Stimulated activated CD8-positive, alpha-beta memory T cell treated with anti-CD3 and anti-CD28 coated beads, Interleukin-4, amount 100 ng/mL, for 24 hours (primary cell): ENCODE measurements at regions not wholly inside any gene's neighbourhood (a gene's known extent, or its start where the extent isn't known, plus 50 kb on each side); places are given as distances from the start of the nearest gene placed in this dataset.

Experiments
- DNase-seq: peaks from one replicate; pipeline ENCODE4 v3.0.0-alpha.2; 2020; ENCODE audit warnings: low read depth

- DNase-seq: no peak
These were observed 435.5 kb downstream of the DHX35 start for GRCh38 chr20:39397646-39398045.

- no peak for DNase-seq
These were observed 433.5 kb downstream of the DHX35 start for GRCh38 chr20:39395478-39396291.

- DNase-seq: no peak
These were observed 432.3 kb downstream of the DHX35 start for GRCh38 chr20:39394461-39394860.

- no peak for DNase-seq
These were observed 428.0 kb downstream of the DHX35 start for GRCh38 chr20:39390186-39390585.

GRCh38 chr20:39381595-39381994, 419.5 kb downstream of the DHX35 start:
- DNase-seq: no peak

GRCh38 chr20:39378776-39379175, 416.6 kb downstream of the DHX35 start:
- DNase-seq: no peak

GRCh38 chr20:39376788-39377187, 414.6 kb downstream of the DHX35 start:
- no peak for DNase-seq

- DNase-seq: no peak
These were observed 402.2 kb downstream of the DHX35 start for GRCh38 chr20:39364320-39364719.

GRCh38 chr20:39359981-39360620, 398.0 kb downstream of the DHX35 start:
- DNase-seq: no peak

GRCh38 chr20:39358052-39358451, 395.9 kb downstream of the DHX35 start:
- no peak for DNase-seq

- DNase-seq: no peak
These were observed 394.8 kb downstream of the DHX35 start for GRCh38 chr20:39356908-39357307.

- no peak for DNase-seq
These were observed 387.1 kb downstream of the DHX35 start for GRCh38 chr20:39349240-39349639.

GRCh38 chr20:39347626-39348025, 385.5 kb downstream of the DHX35 start:
- no peak for DNase-seq

- no peak for DNase-seq
These were observed 380.3 kb downstream of the DHX35 start for GRCh38 chr20:39342463-39342862.

GRCh38 chr20:39338469-39339376, 376.6 kb downstream of the DHX35 start:
- DNase-seq: no peak

- no peak for DNase-seq
These were observed 371.1 kb downstream of the DHX35 start for GRCh38 chr20:39333211-39333610.

- DNase-seq: no peak
These were observed 366.2 kb downstream of the DHX35 start for GRCh38 chr20:39328347-39328746.

- no peak for DNase-seq
These were observed 363.9 kb downstream of the DHX35 start for GRCh38 chr20:39326050-39326449.

GRCh38 chr20:39318911-39319310, 356.8 kb downstream of the DHX35 start:
- no peak for DNase-seq

GRCh38 chr20:39312676-39313075, 350.5 kb downstream of the DHX35 start:
- no peak for DNase-seq

GRCh38 chr20:39311851-39312506, 349.8 kb downstream of the DHX35 start:
- no peak for DNase-seq

- DNase-seq: no peak
These were observed 348.3 kb downstream of the DHX35 start for GRCh38 chr20:39310363-39310995.
